ENCODE measurements at regions not wholly inside any gene's neighbourhood (a gene's known extent, or its start where the extent isn't known, plus 50 kb on each side); places are given as distances from the start of the nearest gene placed in this dataset.

DNA sequence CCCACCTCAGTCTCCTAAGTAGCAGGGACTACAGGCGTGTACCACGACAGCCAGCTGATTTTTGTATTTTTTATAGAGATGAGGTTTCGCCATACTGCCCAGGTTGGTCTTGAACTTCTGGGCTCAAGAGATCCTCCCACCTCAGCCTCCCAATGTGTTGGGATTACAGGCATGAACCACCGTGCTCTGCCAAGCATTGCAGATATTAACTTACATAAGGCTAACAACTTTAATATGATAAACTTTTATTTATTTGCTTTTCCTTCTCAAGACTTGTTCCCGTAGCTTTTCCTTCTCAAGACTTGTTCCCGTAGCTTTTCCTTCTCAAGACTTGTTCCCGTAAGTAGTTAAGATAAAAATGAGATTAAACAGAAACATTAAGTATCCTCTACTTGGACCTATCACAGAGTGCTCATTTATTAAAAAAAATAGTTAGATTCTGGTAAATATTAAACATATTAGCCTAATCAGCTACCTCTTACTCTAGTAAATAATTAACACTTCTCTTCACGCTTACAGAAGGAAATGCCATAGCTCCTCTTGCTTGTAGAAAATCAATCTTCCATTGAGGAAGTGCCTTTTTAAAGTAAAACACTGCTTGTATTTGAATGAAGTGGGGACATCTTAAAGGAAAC lies 157.7 kb upstream of the KITLG start:
- DNase-seq (ENCODE audit: low spot score): no peak
- Histone ChIP-seq H3K4me2 (no peak overlapping the region), H3K9me3 (ENCODE audit: low read depth) (no peaks in the 10 kb centered on the region), H3K27ac (no peak overlapping the region), H3K4me3 (no peak overlapping the region), H3K4me1 (ENCODE audit: insufficient read depth) (no peaks in the 10 kb centered on the region), H2AFZ (peak overlapping the region; percentile 48), H3K27me3 (no peaks in the 10 kb centered on the region), H4K20me1 (ENCODE audit: insufficient read depth, poor library complexity, severe bottlenecking) (no peaks in the 10 kb centered on the region), H3K36me3 (replicated peaks; ENCODE audit: insufficient read depth, low read depth) (no peaks in the 10 kb centered on the region), H3K79me2 (no peaks in the 10 kb centered on the region), H3K9me2 (replicated peaks; ENCODE audit: insufficient read depth) (no peaks in the 10 kb centered on the region)
- 87% methylated on average over 8 of the region's 8 CpGs for WGBS (ENCODE audit: low lambda C conversion rate, missing lambda C conversion rate)
- TF ChIP-seq, protein P1, sequence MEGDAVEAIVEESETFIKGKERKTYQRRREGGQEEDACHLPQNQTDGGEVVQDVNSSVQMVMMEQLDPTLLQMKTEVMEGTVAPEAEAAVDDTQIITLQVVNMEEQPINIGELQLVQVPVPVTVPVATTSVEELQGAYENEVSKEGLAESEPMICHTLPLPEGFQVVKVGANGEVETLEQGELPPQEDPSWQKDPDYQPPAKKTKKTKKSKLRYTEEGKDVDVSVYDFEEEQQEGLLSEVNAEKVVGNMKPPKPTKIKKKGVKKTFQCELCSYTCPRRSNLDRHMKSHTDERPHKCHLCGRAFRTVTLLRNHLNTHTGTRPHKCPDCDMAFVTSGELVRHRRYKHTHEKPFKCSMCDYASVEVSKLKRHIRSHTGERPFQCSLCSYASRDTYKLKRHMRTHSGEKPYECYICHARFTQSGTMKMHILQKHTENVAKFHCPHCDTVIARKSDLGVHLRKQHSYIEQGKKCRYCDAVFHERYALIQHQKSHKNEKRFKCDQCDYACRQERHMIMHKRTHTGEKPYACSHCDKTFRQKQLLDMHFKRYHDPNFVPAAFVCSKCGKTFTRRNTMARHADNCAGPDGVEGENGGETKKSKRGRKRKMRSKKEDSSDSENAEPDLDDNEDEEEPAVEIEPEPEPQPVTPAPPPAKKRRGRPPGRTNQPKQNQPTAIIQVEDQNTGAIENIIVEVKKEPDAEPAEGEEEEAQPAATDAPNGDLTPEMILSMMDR (IDR thresholded peaks at IDR 0.05; ENCODE audit: poor library complexity): no peak

DNA sequence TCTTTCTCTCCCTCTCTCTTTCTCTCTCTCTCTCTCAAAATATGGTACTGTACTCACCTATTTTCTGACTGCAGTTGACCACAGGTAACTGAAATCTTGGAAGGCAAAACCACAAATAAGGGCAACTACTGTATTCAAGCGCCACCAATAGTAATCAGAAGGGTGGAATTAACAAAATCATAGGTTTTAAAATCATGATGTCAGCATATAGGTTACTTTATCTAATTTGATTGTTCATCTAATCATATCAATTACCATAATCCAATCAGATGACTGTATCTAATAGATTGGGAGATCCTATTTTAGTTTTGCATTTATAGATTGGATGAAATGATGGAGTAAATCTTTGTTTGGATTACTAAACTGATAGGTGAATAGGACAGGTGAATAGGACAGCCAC lies 155.8 kb upstream of the KITLG start:
- no peak overlapping the region for H3K4me2 ChIP-seq
- H3K4me1 ChIP-seq (ENCODE audit: insufficient read depth): peaks cover 9% of the 10 kb centered on the region
- H3K4me3 ChIP-seq: no peak overlapping the region
- TF ChIP-seq EZH2 (IDR thresholded peaks at IDR 0.05; ENCODE audit: borderline replicate concordance) (no peak), EZH2phosphoT487 (IDR thresholded peaks at IDR 0.05; ENCODE audit: low read depth, severe bottlenecking, unreplicated experiment) (no peak)
- TF ChIP-seq, protein P1 (IDR thresholded peaks at IDR 0.05; ENCODE audit: poor library complexity): no peak
- H3K9me3 ChIP-seq (ENCODE audit: low read depth): no peaks in the 10 kb centered on the region
- no peaks in the 10 kb centered on the region for H3K79me2 ChIP-seq
- H3K27me3 ChIP-seq: no peaks in the 10 kb centered on the region
- no peaks in the 10 kb centered on the region for H3K36me3 ChIP-seq (replicated peaks; ENCODE audit: insufficient read depth, low read depth)
- 100% methylated on average over 1 of the region's 1 CpG for WGBS (ENCODE audit: low lambda C conversion rate, missing lambda C conversion rate)
- no peaks in the 10 kb centered on the region for H3K9me2 ChIP-seq (replicated peaks; ENCODE audit: insufficient read depth)
- no peak for DNase-seq (ENCODE audit: low spot score)
- no peak overlapping the region for H2AFZ ChIP-seq
- no peaks in the 10 kb centered on the region for H4K20me1 ChIP-seq (ENCODE audit: insufficient read depth, poor library complexity, severe bottlenecking)
- no peak overlapping the region for H3K27ac ChIP-seq

DNA sequence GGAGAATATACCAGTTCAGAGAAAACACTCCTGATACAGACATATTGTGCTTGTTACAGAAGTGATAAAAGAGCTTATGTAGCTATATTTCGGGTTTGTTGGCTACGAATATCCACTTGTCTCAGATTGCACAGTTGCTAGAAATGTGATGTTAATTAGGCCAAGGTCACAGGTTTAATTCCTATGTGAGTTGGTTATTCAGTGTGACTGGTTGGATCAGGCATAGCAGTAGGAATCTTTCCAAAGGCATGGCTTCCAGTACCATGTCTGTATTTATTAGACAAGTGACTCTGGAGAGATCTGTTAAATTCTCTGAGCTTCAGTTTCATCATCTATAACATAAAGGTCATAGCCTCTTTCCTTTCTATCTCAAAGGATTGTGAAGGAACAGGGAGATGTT lies 152.7 kb upstream of the KITLG start:
- Histone ChIP-seq H3K27me3 (no peaks in the 10 kb centered on the region), H4K20me1 (ENCODE audit: insufficient read depth, poor library complexity, severe bottlenecking) (no peaks in the 10 kb centered on the region), H3K4me2 (no peak overlapping the region), H3K9me2 (replicated peaks; ENCODE audit: insufficient read depth) (no peaks in the 10 kb centered on the region), H3K36me3 (replicated peaks; ENCODE audit: insufficient read depth, low read depth) (no peaks in the 10 kb centered on the region), H3K9me3 (ENCODE audit: low read depth) (no peaks in the 10 kb centered on the region), H3K27ac (no peak overlapping the region), H3K79me2 (no peaks in the 10 kb centered on the region), H2AFZ (no peak overlapping the region), H3K4me3 (no peak overlapping the region), H3K4me1 (ENCODE audit: insufficient read depth) (peaks cover 9% of the 10 kb centered on the region)
- 78% methylated on average over 2 of the region's 2 CpGs for WGBS (ENCODE audit: low lambda C conversion rate, missing lambda C conversion rate)
- DNase-seq (ENCODE audit: low spot score): no peak
- TF ChIP-seq EZH2 (IDR thresholded peaks at IDR 0.05; ENCODE audit: borderline replicate concordance) (no peak), EZH2phosphoT487 (IDR thresholded peaks at IDR 0.05; ENCODE audit: low read depth, severe bottlenecking, unreplicated experiment) (no peak)
- TF ChIP-seq, protein P1 (IDR thresholded peaks at IDR 0.05; ENCODE audit: poor library complexity): no peak

DNA sequence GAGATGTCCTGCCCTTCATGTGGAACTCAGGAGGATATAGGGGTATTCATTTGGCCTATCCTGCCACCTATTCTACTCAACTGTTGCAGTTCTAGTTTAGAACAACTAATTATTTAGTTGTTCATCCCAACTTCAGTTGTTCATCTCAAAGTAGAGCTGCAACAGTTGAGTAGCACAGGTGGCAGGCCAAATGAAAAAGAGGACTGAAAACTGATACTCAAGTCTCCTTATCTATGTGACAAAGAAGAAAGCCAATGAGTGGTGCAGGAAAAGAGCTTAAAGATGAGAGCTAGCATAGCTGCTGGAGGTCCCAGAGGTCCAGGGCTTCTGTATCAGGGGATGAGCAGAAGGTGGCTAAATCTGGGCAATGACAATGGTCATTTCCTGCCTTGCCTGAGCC lies 148.9 kb upstream of the KITLG start:
- Histone ChIP-seq H3K9me2 (replicated peaks; ENCODE audit: insufficient read depth) (no peaks in the 10 kb centered on the region), H3K4me1 (ENCODE audit: insufficient read depth) (peaks cover 9% of the 10 kb centered on the region), H3K4me3 (no peak overlapping the region), H3K27ac (no peak overlapping the region), H3K9me3 (ENCODE audit: low read depth) (no peaks in the 10 kb centered on the region), H3K79me2 (no peaks in the 10 kb centered on the region), H3K27me3 (no peaks in the 10 kb centered on the region), H3K36me3 (replicated peaks; ENCODE audit: insufficient read depth, low read depth) (no peaks in the 10 kb centered on the region), H2AFZ (no peak overlapping the region), H4K20me1 (ENCODE audit: insufficient read depth, poor library complexity, severe bottlenecking) (no peaks in the 10 kb centered on the region), H3K4me2 (no peak overlapping the region)
- no peak for DNase-seq (ENCODE audit: low spot score)
- TF ChIP-seq EZH2phosphoT487 (IDR thresholded peaks at IDR 0.05; ENCODE audit: low read depth, severe bottlenecking, unreplicated experiment): no peak
- TF ChIP-seq, protein P1 (IDR thresholded peaks at IDR 0.05; ENCODE audit: poor library complexity): no peak
- no peak for TF ChIP-seq EZH2 (IDR thresholded peaks at IDR 0.05; ENCODE audit: borderline replicate concordance)

All from hepatocyte (in vitro differentiated cells).